ENCODE measurements at regions not wholly inside any gene's neighbourhood (a gene's known extent, or its start where the extent isn't known, plus 50 kb on each side); places are given as distances from the start of the nearest gene placed in this dataset.

DNA sequence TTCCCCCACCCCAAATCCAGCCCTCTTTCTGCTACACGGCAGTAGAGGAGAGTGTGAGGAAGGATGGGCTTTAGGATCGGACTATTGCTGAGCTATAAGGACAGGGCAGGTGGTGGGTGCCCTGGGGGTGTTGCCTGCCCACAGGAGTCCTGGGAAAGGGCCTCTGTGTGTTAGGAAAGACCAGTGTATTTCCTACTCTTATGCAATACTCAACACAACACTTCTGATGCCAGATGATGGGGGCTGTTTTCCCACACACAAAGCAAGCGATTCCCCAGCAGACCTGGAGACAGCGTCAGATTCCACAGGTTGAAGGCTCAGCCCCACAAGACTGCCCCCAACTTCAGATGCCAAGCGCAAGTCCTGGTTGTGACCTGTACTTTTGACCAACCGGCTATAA is 91.0 kb upstream of the LCLAT1 start:
- DNase-seq: no peak
- Histone ChIP-seq H3K27ac (peak overlapping the region in 3 of 4 donors; percentile 7 to 64 (median 26)), H3K36me3 (no peaks in the 10 kb centered on the region), H3K9me3 (no peaks in the 10 kb centered on the region), H3K27me3 (no peaks in the 10 kb centered on the region), H3K4me3 (no peak overlapping the region), H3K4me1 (peaks cover 10 to 35% (median 28%) of the 10 kb centered on the region in 4 donors)
- no peak for ATAC-seq (ENCODE audit: low FRiP score in 2 of 2)
- WGBS, 2 donors: 76 to 90% methylated on average over 6 of the region's 6 CpGs
- TF ChIP-seq EP300 (IDR thresholded peaks at IDR 0.05) (no peak), POLR2A (IDR thresholded peaks at IDR 0.05) (no peak), POLR2AphosphoS5 (IDR thresholded peaks at IDR 0.05) (no peak)
- TF ChIP-seq, protein P1, sequence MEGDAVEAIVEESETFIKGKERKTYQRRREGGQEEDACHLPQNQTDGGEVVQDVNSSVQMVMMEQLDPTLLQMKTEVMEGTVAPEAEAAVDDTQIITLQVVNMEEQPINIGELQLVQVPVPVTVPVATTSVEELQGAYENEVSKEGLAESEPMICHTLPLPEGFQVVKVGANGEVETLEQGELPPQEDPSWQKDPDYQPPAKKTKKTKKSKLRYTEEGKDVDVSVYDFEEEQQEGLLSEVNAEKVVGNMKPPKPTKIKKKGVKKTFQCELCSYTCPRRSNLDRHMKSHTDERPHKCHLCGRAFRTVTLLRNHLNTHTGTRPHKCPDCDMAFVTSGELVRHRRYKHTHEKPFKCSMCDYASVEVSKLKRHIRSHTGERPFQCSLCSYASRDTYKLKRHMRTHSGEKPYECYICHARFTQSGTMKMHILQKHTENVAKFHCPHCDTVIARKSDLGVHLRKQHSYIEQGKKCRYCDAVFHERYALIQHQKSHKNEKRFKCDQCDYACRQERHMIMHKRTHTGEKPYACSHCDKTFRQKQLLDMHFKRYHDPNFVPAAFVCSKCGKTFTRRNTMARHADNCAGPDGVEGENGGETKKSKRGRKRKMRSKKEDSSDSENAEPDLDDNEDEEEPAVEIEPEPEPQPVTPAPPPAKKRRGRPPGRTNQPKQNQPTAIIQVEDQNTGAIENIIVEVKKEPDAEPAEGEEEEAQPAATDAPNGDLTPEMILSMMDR (IDR thresholded peaks at IDR 0.05): no peak

DNA sequence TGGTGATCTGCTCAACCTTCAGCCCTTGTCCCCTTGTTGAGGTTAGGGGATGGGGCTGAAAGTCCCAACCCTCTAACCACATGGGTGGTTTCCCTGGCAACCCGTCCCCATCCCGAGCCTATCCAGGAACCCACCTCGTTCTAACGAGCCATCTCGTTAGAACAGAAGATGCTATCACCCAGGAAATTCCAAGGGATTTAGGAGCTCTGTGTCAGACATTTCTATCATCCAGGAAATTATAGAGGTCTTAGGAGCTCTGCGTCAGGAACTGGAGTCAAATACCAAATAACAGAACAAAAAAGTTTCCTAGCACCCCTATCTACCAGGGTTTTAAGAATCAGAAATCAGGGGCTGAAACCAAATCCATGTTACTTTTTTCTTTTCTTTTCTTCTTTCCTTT is 90.3 kb upstream of the LCLAT1 start:
- ATAC-seq (ENCODE audit: low FRiP score in 2 of 2): no peak
- no peak overlapping the region for H3K4me3 ChIP-seq
- H3K36me3 ChIP-seq: no peaks in the 10 kb centered on the region
- no peak for DNase-seq
- H3K27me3 ChIP-seq: no peaks in the 10 kb centered on the region
- H3K27ac ChIP-seq: no peak overlapping the region
- no peak for TF ChIP-seq EP300 (IDR thresholded peaks at IDR 0.05)
- no peak for TF ChIP-seq POLR2AphosphoS5 (IDR thresholded peaks at IDR 0.05)
- TF ChIP-seq POLR2A (IDR thresholded peaks at IDR 0.05): no peak
- TF ChIP-seq, protein P1 (IDR thresholded peaks at IDR 0.05): no peak
- H3K4me1 ChIP-seq: peaks cover 16 to 35% (median 29%) of the 10 kb centered on the region in 4 donors
- no peaks in the 10 kb centered on the region for H3K9me3 ChIP-seq
- WGBS, 2 donors: 66 to 71% methylated on average over 6 of the region's 6 CpGs

DNA sequence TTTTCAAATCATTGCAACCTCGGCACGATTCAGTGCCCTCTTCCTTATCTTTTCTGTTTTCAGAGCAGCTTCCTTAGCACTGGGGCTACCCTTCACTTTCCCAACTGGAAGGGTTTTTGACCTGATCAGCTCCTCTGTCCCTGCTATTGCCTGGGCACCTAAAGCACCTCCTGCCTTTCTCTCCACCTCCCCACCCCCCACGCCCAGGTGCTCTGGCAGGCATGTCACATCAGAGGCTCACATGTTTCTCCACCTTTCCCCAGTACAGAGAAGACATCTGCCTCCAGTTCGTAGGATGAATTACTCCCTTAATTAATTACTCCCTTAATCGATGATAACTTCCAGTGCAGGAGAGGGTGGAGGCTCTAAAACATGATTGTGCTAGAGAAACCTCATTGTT is 88.7 kb upstream of the LCLAT1 start:
- no peaks in the 10 kb centered on the region for H3K9me3 ChIP-seq
- no peak for ATAC-seq (ENCODE audit: low FRiP score in 2 of 2)
- no peak for DNase-seq
- no peak overlapping the region for H3K4me3 ChIP-seq
- H3K36me3 ChIP-seq: no peaks in the 10 kb centered on the region
- no peaks in the 10 kb centered on the region for H3K27me3 ChIP-seq
- peaks cover 29 to 44% (median 36%) of the 10 kb centered on the region in 4 donors for H3K4me1 ChIP-seq
- no peak for TF ChIP-seq POLR2AphosphoS5 (IDR thresholded peaks at IDR 0.05)
- TF ChIP-seq, protein P1 (IDR thresholded peaks at IDR 0.05): no peak
- no peak for TF ChIP-seq POLR2A (IDR thresholded peaks at IDR 0.05)
- no peak for TF ChIP-seq EP300 (IDR thresholded peaks at IDR 0.05)
- peak overlapping the region in 2 of 4 donors; percentile 48 to 68 for H3K27ac ChIP-seq
- 88 to 90% methylated on average over 5 of the region's 5 CpGs for WGBS, 2 donors

DNA sequence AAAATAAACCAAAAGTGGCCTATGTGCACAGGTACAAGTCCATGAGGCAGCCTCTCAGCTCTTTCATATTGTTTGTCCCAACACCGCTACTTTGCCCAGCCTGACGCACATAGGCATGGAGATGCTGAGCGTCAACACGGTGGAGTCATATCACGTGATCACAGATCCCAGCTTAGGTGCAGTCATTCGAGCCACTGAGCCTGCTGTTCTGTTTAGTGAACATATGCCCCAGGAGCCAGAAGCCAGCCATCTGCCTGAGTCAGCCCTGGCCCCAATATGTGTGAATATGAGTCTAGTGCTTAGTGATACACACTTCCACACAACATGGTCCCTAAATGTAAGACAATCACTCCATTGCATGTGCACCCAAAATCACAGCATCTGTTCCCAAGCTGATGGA is 88.2 kb upstream of the LCLAT1 start:
- no peaks in the 10 kb centered on the region for H3K9me3 ChIP-seq
- H3K4me1 ChIP-seq: peaks cover 29 to 44% (median 37%) of the 10 kb centered on the region in 4 donors
- WGBS, 2 donors: 96 to 97% methylated on average over 5 to 6 of the region's 6 CpGs
- no peak overlapping the region for H3K4me3 ChIP-seq
- TF ChIP-seq, protein P1 (IDR thresholded peaks at IDR 0.05): no peak
- TF ChIP-seq POLR2AphosphoS5 (IDR thresholded peaks at IDR 0.05) (no peak), EP300 (IDR thresholded peaks at IDR 0.05) (no peak), POLR2A (IDR thresholded peaks at IDR 0.05) (no peak)
- no peak for DNase-seq
- peak overlapping the region in 3 of 4 donors; percentile 20 to 68 (median 48) for H3K27ac ChIP-seq
- ATAC-seq (ENCODE audit: low FRiP score in 2 of 2): no peak
- H3K27me3 ChIP-seq: no peaks in the 10 kb centered on the region
- no peaks in the 10 kb centered on the region for H3K36me3 ChIP-seq

DNA sequence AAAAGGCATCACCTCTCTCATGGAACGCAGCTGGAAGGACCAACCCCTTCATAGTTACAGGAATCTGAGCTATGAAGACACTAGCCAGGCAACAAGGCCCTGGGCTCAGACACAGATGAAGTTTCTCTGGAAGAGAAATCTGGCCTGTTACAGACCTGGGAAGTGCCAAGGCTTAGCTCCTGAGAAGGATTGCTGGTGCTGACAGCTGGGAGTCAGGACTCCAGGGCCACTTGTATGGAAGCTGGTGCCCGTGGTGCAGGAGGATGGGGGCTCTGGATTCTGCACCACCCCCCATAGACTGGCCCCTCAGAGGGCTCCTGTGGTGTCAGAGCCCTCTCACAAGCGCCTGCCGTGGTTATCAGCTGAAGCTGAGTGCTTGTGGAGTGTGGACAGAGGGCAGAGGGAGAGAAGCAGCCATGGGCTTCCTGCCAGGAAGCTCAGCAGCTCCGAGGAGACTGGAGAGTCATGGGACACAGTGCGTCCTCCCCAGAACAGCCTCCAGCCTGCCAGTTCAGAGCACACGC is 87.3 kb upstream of the LCLAT1 start:
- H3K27ac ChIP-seq: peak overlapping the region; percentile 20 to 71 (median 58)
- ATAC-seq (ENCODE audit: low FRiP score in 2 of 2): peak in 1 of 2 donors; percentile 51

More for the DNA sequence above, 87.3 kb upstream of the LCLAT1 start:
- H3K27me3 ChIP-seq: no peaks in the 10 kb centered on the region
- H3K4me3 ChIP-seq: no peak overlapping the region
- 37 to 53% methylated on average over 2 to 7 of the region's 7 CpGs for WGBS, 2 donors
- peak in 1 of 2 donors; percentile 57 for DNase-seq
- H3K9me3 ChIP-seq: no peaks in the 10 kb centered on the region
- no peaks in the 10 kb centered on the region for H3K36me3 ChIP-seq
- H3K4me1 ChIP-seq: peaks cover 29 to 44% (median 37%) of the 10 kb centered on the region in 4 donors
- TF ChIP-seq, protein P1 (IDR thresholded peaks at IDR 0.05): no peak
- TF ChIP-seq POLR2AphosphoS5 (IDR thresholded peaks at IDR 0.05): peak in 1 of 2 donors; percentile 62
- TF ChIP-seq EP300 (IDR thresholded peaks at IDR 0.05): no peak
- no peak for TF ChIP-seq POLR2A (IDR thresholded peaks at IDR 0.05)

All from upper lobe of left lung (tissue), 6 donors.